Peyer's patch (tissue), 4 donors: ENCODE measurements at regions not wholly inside any gene's neighbourhood (a gene's known extent, or its start where the extent isn't known, plus 50 kb on each side); places are given as distances from the start of the nearest gene placed in this dataset.

ENCODE experiments used
- CTCF ChIP-seq, 6 experiments: fragments of 450-650 bp in 4 of 6; fragments of 200-600 bp in 2 of 6; sonication (generic) in 1 of 6; IDR thresholded peaks; one replicate each; pipeline ENCODE4 v1.5.1; 2017 to 2019; ENCODE audit warnings: antibody characterized with exemption in 6 of 6, mild to moderate bottlenecking in 3 of 6, moderate library complexity in 1 of 6
- POLR2A ChIP-seq, 2 donors: fragments of 450-650 bp; IDR thresholded peaks; one replicate each; pipeline ENCODE4 v1.5.1; 2017; ENCODE audit warnings: antibody characterized with exemption in 2 of 2, mild to moderate bottlenecking in 2 of 2, moderate library complexity in 2 of 2

GRCh38 chr7:27395626-27396025, 153.0 kb downstream of the EVX1 start:
- no peak for TF ChIP-seq CTCF (IDR thresholded peaks at IDR 0.05)
- TF ChIP-seq POLR2A (IDR thresholded peaks at IDR 0.05), result no peak
